ENCODE measurements at regions not wholly inside any gene's neighbourhood (a gene's known extent, or its start where the extent isn't known, plus 50 kb on each side); places are given as distances from the start of the nearest gene placed in this dataset.

DNA sequence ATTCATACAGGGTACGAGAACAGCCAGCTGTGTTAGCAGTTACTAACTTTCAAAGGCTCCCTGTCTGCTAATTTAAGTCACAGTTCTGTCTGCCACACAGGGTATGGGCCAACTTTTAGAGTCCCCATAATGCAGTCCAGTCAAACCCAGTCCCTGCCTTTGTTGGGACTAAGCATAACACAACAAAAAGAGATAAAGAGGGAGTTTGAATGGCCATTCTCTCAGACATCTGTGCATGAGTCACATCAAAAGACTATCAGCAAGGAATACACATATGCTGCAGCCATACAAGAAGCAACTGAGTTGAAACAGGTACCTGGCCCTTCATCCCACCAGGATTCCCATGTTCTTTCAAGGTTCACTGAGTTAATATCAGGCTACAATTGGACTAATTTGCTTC lies 744.5 kb upstream of the C9orf72 start:
- no peak for TF ChIP-seq POLR2AphosphoS5 (IDR thresholded peaks at IDR 0.05)
- TF ChIP-seq, protein P1, sequence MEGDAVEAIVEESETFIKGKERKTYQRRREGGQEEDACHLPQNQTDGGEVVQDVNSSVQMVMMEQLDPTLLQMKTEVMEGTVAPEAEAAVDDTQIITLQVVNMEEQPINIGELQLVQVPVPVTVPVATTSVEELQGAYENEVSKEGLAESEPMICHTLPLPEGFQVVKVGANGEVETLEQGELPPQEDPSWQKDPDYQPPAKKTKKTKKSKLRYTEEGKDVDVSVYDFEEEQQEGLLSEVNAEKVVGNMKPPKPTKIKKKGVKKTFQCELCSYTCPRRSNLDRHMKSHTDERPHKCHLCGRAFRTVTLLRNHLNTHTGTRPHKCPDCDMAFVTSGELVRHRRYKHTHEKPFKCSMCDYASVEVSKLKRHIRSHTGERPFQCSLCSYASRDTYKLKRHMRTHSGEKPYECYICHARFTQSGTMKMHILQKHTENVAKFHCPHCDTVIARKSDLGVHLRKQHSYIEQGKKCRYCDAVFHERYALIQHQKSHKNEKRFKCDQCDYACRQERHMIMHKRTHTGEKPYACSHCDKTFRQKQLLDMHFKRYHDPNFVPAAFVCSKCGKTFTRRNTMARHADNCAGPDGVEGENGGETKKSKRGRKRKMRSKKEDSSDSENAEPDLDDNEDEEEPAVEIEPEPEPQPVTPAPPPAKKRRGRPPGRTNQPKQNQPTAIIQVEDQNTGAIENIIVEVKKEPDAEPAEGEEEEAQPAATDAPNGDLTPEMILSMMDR (IDR thresholded peaks at IDR 0.05): no peak

All from prostate gland (tissue), 2 donors.